ENCODE measurements at regions not wholly inside any gene's neighbourhood (a gene's known extent, or its start where the extent isn't known, plus 50 kb on each side); places are given as distances from the start of the nearest gene placed in this dataset.

GRCh38 chr1:244329591-244330317 is 122.0 kb downstream of the ADSS2 start:
- no peak for TF ChIP-seq EP300 (IDR thresholded peaks at IDR 0.05; ENCODE audit: borderline replicate concordance in 1 of 2, control insufficient read depth in 1 of 2, low read depth in 2 of 2, low read length in 2 of 2)
- TF ChIP-seq TCF12 (IDR thresholded peaks at IDR 0.05; ENCODE audit: low read depth, low read length): no peak
